Activated CD8-positive, alpha-beta T cell treated with anti-CD3 and anti-CD28 coated beads for 36 hours (primary cell): ENCODE measurements at regions not wholly inside any gene's neighbourhood (a gene's known extent, or its start where the extent isn't known, plus 50 kb on each side); places are given as distances from the start of the nearest gene placed in this dataset.

Source experiments
- ATAC-seq: fragments of 200-7000 bp; cut with Tn5 transposase; one replicate; pipeline ENCODE4 v1.10.0; 2021; ENCODE audit warnings: mild to moderate bottlenecking, moderate library complexity
- CTCF ChIA-PET: fragments of 350-600 bp; sonication (Branson Sonifier 250); formaldehyde crosslinking; loops from one replicate; lab custom pipeline; 2021; ENCODE audit warnings: antibody characterized with exemption; lab: Charles Lee
- POLR2A ChIA-PET: fragments of 350-600 bp; sonication (Branson Sonifier 250); formaldehyde crosslinking; loops from one replicate; lab custom pipeline; 2021; ENCODE audit warnings: antibody characterized with exemption; lab: Charles Lee
- DNase-seq: peaks from one replicate; pipeline ENCODE4 v3.0.0-alpha.2; 2020
- H3K27ac Mint-ChIP-seq: one replicate; pipeline ENCODE4 v1.8.0; 2021; ENCODE audit warnings: mild to moderate bottlenecking, mixed read lengths
- H3K27me3 Mint-ChIP-seq: one replicate; pipeline ENCODE4 v1.8.0; 2021; ENCODE audit warnings: mixed read lengths
- H3K36me3 Mint-ChIP-seq: one replicate; pipeline ENCODE4 v1.8.0; 2021; ENCODE audit warnings: low read depth, mixed read lengths
- H3K4me1 Mint-ChIP-seq: one replicate; pipeline ENCODE4 v1.8.0; 2021; ENCODE audit warnings: low read depth, mixed read lengths
- H3K4me3 Mint-ChIP-seq: one replicate; pipeline ENCODE4 v1.8.0; 2021; ENCODE audit warnings: mild to moderate bottlenecking, moderate library complexity, mixed read lengths
- H3K9me3 Mint-ChIP-seq: one replicate; pipeline ENCODE4 v1.8.0; 2021; ENCODE audit warnings: mixed read lengths
- intact Hi-C: fragments of 100-400 bp; cut with micrococcal nuclease; formaldehyde crosslinking; loops from one replicate; pipeline ENCODE4 v1.10.0; 2022
- TF ChIP-seq, protein P1 (sequence below): fragments of 200-600 bp; IDR thresholded peaks from one replicate; pipeline ENCODE4 v1.8.0; 2022; ENCODE audit warnings: antibody characterized with exemption, mild to moderate bottlenecking

- ATAC-seq = no peak
Observed at GRCh38 chr18:24776019-24776418, 315.6 kb downstream of the HRH4 start.

DNA sequence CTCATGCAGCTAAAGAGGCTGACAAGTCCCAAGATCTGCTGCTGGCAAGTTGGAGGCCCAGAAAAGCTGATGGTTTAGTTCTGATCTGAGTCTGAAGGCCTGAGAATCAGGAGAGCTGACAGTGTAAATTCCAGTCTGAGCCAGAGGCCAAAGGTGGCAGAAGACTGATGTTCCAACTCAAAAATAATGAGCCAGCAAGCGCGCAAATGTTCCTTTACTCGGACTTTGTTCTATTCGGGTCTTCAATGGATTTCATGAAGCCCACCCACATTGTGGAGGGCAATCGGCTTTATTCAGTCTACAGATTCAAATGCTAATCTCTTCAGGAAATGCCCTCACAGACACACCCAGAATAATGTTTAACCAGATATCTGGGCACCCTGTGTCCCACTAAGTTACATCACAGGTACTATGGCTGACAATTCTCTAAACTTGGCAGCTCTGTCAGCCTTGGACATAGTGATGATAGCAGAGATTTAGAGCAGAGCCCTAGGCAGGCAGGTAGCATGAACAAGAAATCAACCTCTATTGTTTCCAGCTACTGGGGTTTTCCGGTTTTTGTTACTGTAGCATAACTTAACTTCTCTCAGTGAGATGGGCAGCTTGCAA, 318.5 kb downstream of the HRH4 start:
- ATAC-seq (no peak), DNase-seq (no peak)
- Mint-ChIP-seq H3K4me1 (no peaks in the 10 kb centered on the region), H3K4me3 (no peak overlapping the region), H3K27ac (no peak overlapping the region), H3K27me3 (no peaks in the 10 kb centered on the region), H3K36me3 (no peaks in the 10 kb centered on the region), H3K9me3 (no peaks in the 10 kb centered on the region)
- POLR2A ChIA-PET = no interaction called here
- CTCF ChIA-PET = interaction anchor here (1.1 kb wide), 1 partner anchor 1641 kb away, joined by 3 read pairs; no protein-coding TSS in a partner anchor
- intact Hi-C loops = no loop called here
- TF ChIP-seq, protein P1, sequence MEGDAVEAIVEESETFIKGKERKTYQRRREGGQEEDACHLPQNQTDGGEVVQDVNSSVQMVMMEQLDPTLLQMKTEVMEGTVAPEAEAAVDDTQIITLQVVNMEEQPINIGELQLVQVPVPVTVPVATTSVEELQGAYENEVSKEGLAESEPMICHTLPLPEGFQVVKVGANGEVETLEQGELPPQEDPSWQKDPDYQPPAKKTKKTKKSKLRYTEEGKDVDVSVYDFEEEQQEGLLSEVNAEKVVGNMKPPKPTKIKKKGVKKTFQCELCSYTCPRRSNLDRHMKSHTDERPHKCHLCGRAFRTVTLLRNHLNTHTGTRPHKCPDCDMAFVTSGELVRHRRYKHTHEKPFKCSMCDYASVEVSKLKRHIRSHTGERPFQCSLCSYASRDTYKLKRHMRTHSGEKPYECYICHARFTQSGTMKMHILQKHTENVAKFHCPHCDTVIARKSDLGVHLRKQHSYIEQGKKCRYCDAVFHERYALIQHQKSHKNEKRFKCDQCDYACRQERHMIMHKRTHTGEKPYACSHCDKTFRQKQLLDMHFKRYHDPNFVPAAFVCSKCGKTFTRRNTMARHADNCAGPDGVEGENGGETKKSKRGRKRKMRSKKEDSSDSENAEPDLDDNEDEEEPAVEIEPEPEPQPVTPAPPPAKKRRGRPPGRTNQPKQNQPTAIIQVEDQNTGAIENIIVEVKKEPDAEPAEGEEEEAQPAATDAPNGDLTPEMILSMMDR = no peak

More at GRCh38 chr18:24776019-24776418, 315.6 kb downstream of the HRH4 start:
- CTCF ChIA-PET = no interaction called here
- Mint-ChIP-seq H3K36me3 (no peaks in the 10 kb centered on the region), H3K27me3 (no peaks in the 10 kb centered on the region), H3K4me1 (no peaks in the 10 kb centered on the region), H3K9me3 (no peaks in the 10 kb centered on the region), H3K27ac (no peak overlapping the region), H3K4me3 (no peak overlapping the region)
- POLR2A ChIA-PET = no interaction called here
- intact Hi-C loops = no loop called here
- TF ChIP-seq, protein P1 = no peak
- DNase-seq = no peak

DNA sequence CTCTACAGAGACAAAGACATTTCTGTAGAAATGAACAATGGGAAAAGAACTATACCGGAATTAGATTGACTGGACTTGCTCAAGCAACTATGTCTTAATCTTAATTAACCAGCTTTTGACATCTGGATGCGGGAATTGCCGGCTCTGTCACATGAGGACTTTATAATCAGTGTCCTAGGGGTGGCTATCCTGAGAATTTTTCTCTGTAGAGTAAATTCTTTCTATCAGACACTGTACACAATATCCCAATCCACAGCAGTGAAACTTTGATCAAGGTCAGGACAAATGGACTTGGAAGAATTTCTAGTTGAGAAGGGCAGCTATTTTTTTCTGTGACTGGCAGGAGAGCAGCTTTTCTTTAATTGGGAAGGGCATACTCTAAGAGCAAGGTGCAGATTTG, 322.1 kb downstream of the HRH4 start:
- ATAC-seq (no peak), DNase-seq (no peak)
- Mint-ChIP-seq H3K9me3 (no peaks in the 10 kb centered on the region), H3K4me3 (no peak overlapping the region), H3K4me1 (no peaks in the 10 kb centered on the region), H3K36me3 (no peaks in the 10 kb centered on the region), H3K27ac (no peak overlapping the region), H3K27me3 (no peaks in the 10 kb centered on the region)
- CTCF ChIA-PET = interaction anchor here (0.8 kb wide), 1 partner anchor 524 kb away, joined by 3 read pairs; no protein-coding TSS in a partner anchor
- TF ChIP-seq, protein P1 = no peak
- POLR2A ChIA-PET = no interaction called here
- intact Hi-C loops = no loop called here

DNA sequence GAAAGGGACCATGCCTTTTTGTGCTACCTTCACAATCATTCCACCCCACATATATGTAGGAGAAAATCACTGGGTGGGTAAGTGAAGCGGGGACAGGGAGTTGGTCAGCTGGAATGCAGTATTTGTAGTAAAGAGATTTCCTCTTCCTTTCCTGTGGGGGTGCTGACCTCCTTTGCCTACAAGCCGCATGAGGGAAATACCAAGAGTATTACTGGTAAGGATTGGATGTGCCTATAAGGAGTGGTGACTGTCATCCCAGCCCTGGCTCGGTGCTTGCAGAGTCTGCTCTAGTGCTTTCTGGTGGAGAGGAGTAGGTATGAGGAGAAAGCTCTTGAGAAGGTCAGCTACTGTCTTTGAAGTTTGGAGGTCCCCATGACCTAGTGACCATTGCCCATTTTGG, 324.6 kb downstream of the HRH4 start:
- ChIA-PET CTCF (no interaction called here), POLR2A (no interaction called here)
- TF ChIP-seq, protein P1 = no peak
- Mint-ChIP-seq H3K27ac (no peak overlapping the region), H3K4me1 (no peaks in the 10 kb centered on the region), H3K9me3 (peaks cover 3% of the 10 kb centered on the region), H3K36me3 (no peaks in the 10 kb centered on the region), H3K27me3 (no peaks in the 10 kb centered on the region), H3K4me3 (no peak overlapping the region)
- intact Hi-C loops = no loop called here
- DNase-seq (no peak), ATAC-seq (no peak)

DNA sequence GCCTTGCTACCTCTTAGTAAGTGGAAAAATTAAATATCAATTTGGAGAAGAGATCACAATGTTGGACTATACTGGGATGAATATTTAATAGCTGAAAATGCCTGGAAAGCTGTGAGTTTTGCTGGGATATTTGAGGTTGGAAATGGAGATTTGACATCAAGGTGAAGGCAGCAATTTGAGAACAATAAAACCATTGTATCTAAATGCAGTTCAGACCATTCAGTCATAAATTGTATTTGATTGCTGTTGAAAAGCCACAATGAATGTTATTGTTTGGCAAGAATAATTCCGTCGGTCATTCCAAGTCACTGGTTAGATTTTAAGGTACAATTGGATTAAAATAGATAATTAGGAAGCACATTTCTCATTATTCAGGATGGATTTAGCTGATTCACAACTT, 325.6 kb downstream of the HRH4 start:
- DNase-seq (no peak), ATAC-seq (no peak)
- POLR2A ChIA-PET = no interaction called here
- Mint-ChIP-seq H3K27ac (no peak overlapping the region), H3K4me3 (no peak overlapping the region), H3K9me3 (peaks cover 3% of the 10 kb centered on the region), H3K4me1 (no peaks in the 10 kb centered on the region), H3K27me3 (no peaks in the 10 kb centered on the region), H3K36me3 (no peaks in the 10 kb centered on the region)
- TF ChIP-seq, protein P1 = no peak
- CTCF ChIA-PET = no interaction called here
- intact Hi-C loops = no loop called here
